ENCODE measurements at regions not wholly inside any gene's neighbourhood (a gene's known extent, or its start where the extent isn't known, plus 50 kb on each side); places are given as distances from the start of the nearest gene placed in this dataset.
A peak's percentile ranks its signal among the peaks of the same experiment; 100 is the strongest.
"Not testable (repeated sequence)": the region's sequence is repeated elsewhere in the genome, so short reads cannot be mapped to it uniquely, and the experiment has no call there.

DNA sequence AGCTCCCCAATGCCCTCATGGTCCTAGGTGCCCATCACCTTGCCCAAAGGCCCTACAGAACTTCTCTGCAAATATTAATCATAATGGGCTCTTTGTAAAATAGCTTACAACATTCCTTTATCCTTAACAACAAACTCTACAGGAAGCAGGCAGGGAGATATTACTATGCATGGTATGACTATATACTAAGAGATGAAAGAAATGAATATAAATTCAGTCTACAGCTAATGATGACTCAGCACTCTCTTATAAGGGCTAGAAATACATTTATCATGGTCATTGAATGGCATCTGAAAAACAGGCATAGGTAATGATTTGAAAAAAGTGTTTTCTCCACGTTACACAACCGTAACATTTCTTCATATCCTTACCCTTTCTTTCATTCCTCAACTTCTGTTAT, 254.8 kb upstream of the DSEL start:
- H3K4me3 ChIP-seq (ENCODE audit: low read depth, low read length): no peak overlapping the region
- peak; percentile 73 for DNase-seq (ENCODE audit: low read depth)
- TF ChIP-seq, protein P1, sequence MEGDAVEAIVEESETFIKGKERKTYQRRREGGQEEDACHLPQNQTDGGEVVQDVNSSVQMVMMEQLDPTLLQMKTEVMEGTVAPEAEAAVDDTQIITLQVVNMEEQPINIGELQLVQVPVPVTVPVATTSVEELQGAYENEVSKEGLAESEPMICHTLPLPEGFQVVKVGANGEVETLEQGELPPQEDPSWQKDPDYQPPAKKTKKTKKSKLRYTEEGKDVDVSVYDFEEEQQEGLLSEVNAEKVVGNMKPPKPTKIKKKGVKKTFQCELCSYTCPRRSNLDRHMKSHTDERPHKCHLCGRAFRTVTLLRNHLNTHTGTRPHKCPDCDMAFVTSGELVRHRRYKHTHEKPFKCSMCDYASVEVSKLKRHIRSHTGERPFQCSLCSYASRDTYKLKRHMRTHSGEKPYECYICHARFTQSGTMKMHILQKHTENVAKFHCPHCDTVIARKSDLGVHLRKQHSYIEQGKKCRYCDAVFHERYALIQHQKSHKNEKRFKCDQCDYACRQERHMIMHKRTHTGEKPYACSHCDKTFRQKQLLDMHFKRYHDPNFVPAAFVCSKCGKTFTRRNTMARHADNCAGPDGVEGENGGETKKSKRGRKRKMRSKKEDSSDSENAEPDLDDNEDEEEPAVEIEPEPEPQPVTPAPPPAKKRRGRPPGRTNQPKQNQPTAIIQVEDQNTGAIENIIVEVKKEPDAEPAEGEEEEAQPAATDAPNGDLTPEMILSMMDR (IDR thresholded peaks at IDR 0.05; ENCODE audit: insufficient read depth, low read length): no peak

- TF ChIP-seq, protein P1 (IDR thresholded peaks at IDR 0.05; ENCODE audit: insufficient read depth, low read length): no peak
- no peak overlapping the region for H3K4me3 ChIP-seq (ENCODE audit: low read depth, low read length)
These were observed 254.0 kb upstream of the DSEL start for GRCh38 chr18:67770520-67770919.

GRCh38 chr18:67766930-67767329, 250.4 kb upstream of the DSEL start:
- DNase-seq (ENCODE audit: low read depth): peak; percentile 90
- TF ChIP-seq, protein P1 (IDR thresholded peaks at IDR 0.05; ENCODE audit: insufficient read depth, low read length): no peak
- H3K4me3 ChIP-seq (ENCODE audit: low read depth, low read length): no peak overlapping the region

More at GRCh38 chr18:67770520-67770919, 254.0 kb upstream of the DSEL start:
- DNase-seq (ENCODE audit: low read depth): no peak

DNA sequence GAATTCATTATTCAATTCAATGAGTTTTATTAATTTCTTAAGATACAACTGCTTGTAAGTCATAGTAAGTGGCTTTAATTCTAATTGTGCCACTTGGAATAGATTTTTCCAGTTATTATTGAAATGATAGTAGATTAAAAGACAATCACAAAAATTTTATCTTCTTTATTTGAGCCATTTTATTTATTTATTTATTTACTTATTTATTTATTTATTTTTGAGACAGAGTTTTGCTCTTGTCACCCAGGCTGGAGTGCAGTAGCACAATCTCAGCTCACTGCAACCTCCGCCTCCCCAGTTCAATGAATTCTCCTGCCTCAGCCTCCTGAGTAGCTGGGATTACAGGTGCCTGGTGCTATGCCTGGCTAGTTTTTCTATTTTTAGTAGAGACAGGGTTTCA, 235.7 kb upstream of the DSEL start:
- H3K4me3 ChIP-seq (ENCODE audit: low read depth, low read length); DNase-seq (ENCODE audit: low read depth): not testable (repeated sequence)

- TF ChIP-seq, protein P1 (IDR thresholded peaks at IDR 0.05; ENCODE audit: insufficient read depth, low read length): no peak
- DNase-seq (ENCODE audit: low read depth): no peak
These were observed 226.4 kb upstream of the DSEL start for GRCh38 chr18:67742954-67743353.

DNA sequence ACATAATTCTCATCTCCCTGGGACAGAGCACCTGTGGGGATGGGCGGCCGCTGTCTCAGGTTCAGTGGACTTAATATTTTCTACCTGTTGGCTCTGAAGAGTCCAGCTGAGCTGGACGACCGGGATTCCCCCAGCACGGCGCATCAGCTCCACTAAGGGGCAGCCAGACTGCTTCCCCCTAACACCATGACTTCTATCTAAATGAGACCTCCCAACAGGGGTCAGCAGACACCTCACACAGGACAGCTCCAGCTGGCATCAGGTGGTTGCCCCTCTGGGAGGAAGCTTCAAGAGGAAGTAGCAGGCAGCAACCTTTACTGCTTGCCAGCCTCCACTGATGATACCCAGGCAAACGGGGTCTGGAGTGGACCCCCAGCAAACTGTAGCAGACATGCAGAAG, 226.0 kb upstream of the DSEL start:
- no peak overlapping the region for H3K4me3 ChIP-seq (ENCODE audit: low read depth, low read length)
- DNase-seq (ENCODE audit: low read depth): no peak
- TF ChIP-seq, protein P1 (IDR thresholded peaks at IDR 0.05; ENCODE audit: insufficient read depth, low read length): no peak

More at GRCh38 chr18:67742954-67743353, 226.4 kb upstream of the DSEL start:
- no peak overlapping the region for H3K4me3 ChIP-seq (ENCODE audit: low read depth, low read length)

DNA sequence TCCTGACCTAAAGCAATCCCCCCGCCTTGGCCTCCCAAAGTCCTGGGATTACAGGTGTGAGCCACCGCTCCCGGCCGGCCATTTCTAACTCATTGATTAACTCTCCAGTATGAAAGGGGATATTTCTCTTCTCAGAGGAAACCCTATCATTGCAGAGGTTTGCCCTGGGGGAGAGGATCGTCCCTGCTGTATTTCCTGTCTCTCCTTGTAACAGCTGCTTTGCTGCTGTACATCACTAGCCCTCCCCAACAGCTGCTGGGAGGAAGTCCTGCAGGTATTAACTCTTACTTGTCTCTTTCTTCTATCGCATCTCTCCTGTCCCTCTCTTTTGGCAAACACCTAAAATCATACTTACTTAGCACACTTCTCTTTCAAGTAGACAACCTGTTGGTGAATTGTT, 219.0 kb upstream of the DSEL start:
- TF ChIP-seq, protein P1 (IDR thresholded peaks at IDR 0.05; ENCODE audit: insufficient read depth, low read length): no peak
- no peak overlapping the region for H3K4me3 ChIP-seq (ENCODE audit: low read depth, low read length)
- DNase-seq (ENCODE audit: low read depth): no peak
